B cell (primary cell): ENCODE measurements at regions not wholly inside any gene's neighbourhood (a gene's known extent, or its start where the extent isn't known, plus 50 kb on each side); places are given as distances from the start of the nearest gene placed in this dataset.

Source experiments
- ATAC-seq: fragments of 200-7000 bp; cut with Tn5 transposase; one replicate; pipeline ENCODE4 v1.10.0; 2021; ENCODE audit warnings: low read depth, mild to moderate bottlenecking, moderate number of reproducible peaks, moderate library complexity
- CTCF ChIA-PET: fragments of 350-600 bp; sonication (Branson Sonifier 250); formaldehyde crosslinking; loops from one replicate; lab custom pipeline; 2021; ENCODE audit warnings: antibody characterized with exemption, inconsistent platforms; lab: Charles Lee
- POLR2A ChIA-PET: fragments of 350-600 bp; sonication (Branson Sonifier 250); formaldehyde crosslinking; loops from one replicate; lab custom pipeline; 2021; ENCODE audit warnings: antibody characterized with exemption; lab: Charles Lee
- DNase-seq: peaks from one replicate; pipeline ENCODE4 v3.0.0; 2013
- H2AFZ ChIP-seq: 2 replicates; pipeline ENCODE4 v1.6.1; 2012; ENCODE audit warnings: mild to moderate bottlenecking, low read depth, low read length; ENCODE audit not compliant: insufficient read depth, poor library complexity, severe bottlenecking
- H3K27ac ChIP-seq, 2 donors: 1 replicate in 1 of 2; 2 replicates in 1 of 2; pipeline ENCODE4 v1.5.1; 2012 to 2013; ENCODE audit warnings: low read length in 2 of 2, mild to moderate bottlenecking in 2 of 2, moderate library complexity in 1 of 2
- H3K27me3 ChIP-seq, 4 experiments: fragments of 200-600 bp in 1 of 4; sonication (generic) in 1 of 4; replicated peaks in 1 of 4; 1 replicate in 2 of 4; 2 replicates in 2 of 4; pipeline versions ENCODE4 v1.6.1 to v1.7.0; 2013 to 2016; ENCODE audit warnings: low read length in 3 of 4, mild to moderate bottlenecking in 2 of 4, mixed read lengths in 1 of 4, moderate library complexity in 1 of 4; ENCODE audit not compliant: insufficient read depth in 4 of 4, control insufficient read depth in 3 of 4; ENCODE audit errors: control extremely low read depth in 1 of 4
- H3K36me3 ChIP-seq, 2 experiments: replicated peaks in 1 of 2; 1 replicate in 1 of 2; 2 replicates in 1 of 2; pipeline versions ENCODE4 v1.6.1 to v1.7.1; 2013; ENCODE audit warnings: low read length in 1 of 2; ENCODE audit not compliant: insufficient read depth in 2 of 2, control insufficient read depth in 1 of 2; ENCODE audit errors: control extremely low read depth in 1 of 2, extremely low read depth in 1 of 2
- H3K4me1 ChIP-seq, 2 donors: fragments of 200-600 bp in 1 of 2; sonication (generic) in 1 of 2; 1 replicate in 1 of 2; 2 replicates in 1 of 2; pipeline versions ENCODE4 v1.5.1 to v1.6.1; 2013 to 2017; ENCODE audit warnings: low read length in 2 of 2; ENCODE audit not compliant: control insufficient read depth in 2 of 2, insufficient read depth in 2 of 2
- H3K4me2 ChIP-seq: replicated peaks from 2 replicates; pipeline ENCODE3; 2012; ENCODE audit warnings: mild to moderate bottlenecking, low read depth, low read length; ENCODE audit not compliant: poor library complexity, severe bottlenecking
- H3K4me3 ChIP-seq, 5 experiments: fragments of 200-600 bp in 1 of 5; sonication (generic) in 1 of 5; 1 replicate in 3 of 5; 2 replicates in 2 of 5; pipeline versions ENCODE4 v1.5.1 to v1.7.0; 2011 to 2016; ENCODE audit warnings: low read length in 4 of 5, mild to moderate bottlenecking in 4 of 5, low read depth in 2 of 5, control low read depth in 1 of 5, moderate library complexity in 1 of 5; ENCODE audit not compliant: insufficient read depth in 1 of 5; ENCODE audit errors: control extremely low read depth in 1 of 5, extremely low read depth in 1 of 5
- H3K79me2 ChIP-seq: fragments of 200-600 bp; sonication (generic); one replicate; pipeline ENCODE4 v1.6.0; 2016; ENCODE audit warnings: low read length; ENCODE audit not compliant: control insufficient read depth, insufficient read depth
- H3K9ac ChIP-seq: fragments of 200-600 bp; sonication (generic); 2 replicates; pipeline ENCODE4 v1.6.1; 2017; ENCODE audit warnings: mild to moderate bottlenecking, low read length, moderate library complexity
- H3K9me3 ChIP-seq, 3 donors: one replicate each; pipeline versions ENCODE4 v1.6.1 to v1.7.1; 2013; ENCODE audit warnings: low read length in 2 of 3; ENCODE audit not compliant: control insufficient read depth in 2 of 3, insufficient read depth in 1 of 3; ENCODE audit errors: control extremely low read depth in 1 of 3
- H4K20me1 ChIP-seq: 2 replicates; pipeline ENCODE4 v1.6.0; 2012; ENCODE audit warnings: mild to moderate bottlenecking, low read length; ENCODE audit not compliant: insufficient read depth, control insufficient read depth, poor library complexity, severe bottlenecking
- H3K27ac Mint-ChIP-seq: one replicate; pipeline ENCODE4 v1.8.0; 2021; ENCODE audit warnings: mixed read lengths
- H3K27me3 Mint-ChIP-seq: one replicate; pipeline ENCODE4 v1.8.0; 2021; ENCODE audit warnings: mixed read lengths
- H3K4me1 Mint-ChIP-seq: one replicate; pipeline ENCODE4 v1.8.0; 2021; ENCODE audit warnings: mixed read lengths
- H3K4me3 Mint-ChIP-seq: one replicate; pipeline ENCODE4 v1.8.0; 2021; ENCODE audit warnings: mixed read lengths
- H3K9me3 Mint-ChIP-seq: one replicate; pipeline ENCODE4 v1.8.0; 2022; ENCODE audit warnings: mixed read lengths; ENCODE audit not compliant: insufficient read depth
- EZH2 ChIP-seq: IDR thresholded peaks from 2 replicates; pipeline ENCODE4 v1.6.1; 2012; ENCODE audit warnings: borderline replicate concordance, low read depth, mild to moderate bottlenecking, moderate library complexity, low read length; ENCODE audit not compliant: insufficient read depth, poor library complexity, severe bottlenecking
- WGBS: methylation state at CpG from one replicate; pipeline ENCODE4 v1.1.5; 2013; ENCODE audit warnings: missing lambda C conversion rate; ENCODE audit not compliant: insufficient coverage; 5-methylcytosine and 5-hydroxymethylcytosine counted together
- intact Hi-C: fragments of 100-400 bp; cut with micrococcal nuclease; formaldehyde crosslinking; loops from one replicate; pipeline ENCODE4 v1.10.0; 2022
- TF ChIP-seq, protein P1 (sequence below): fragments of 200-600 bp; IDR thresholded peaks from one replicate; pipeline ENCODE4 v1.8.0; 2022; ENCODE audit warnings: antibody characterized with exemption, mild to moderate bottlenecking

GRCh38 chr1:29953961-29954360 lies 717.6 kb downstream of the PTPRU start:
- peaks cover 0 to 4% (median 0%) of the 10 kb centered on the region in 4 experiments for H3K27me3 ChIP-seq
- ATAC-seq, result no peak
- intact Hi-C loops, result no loop called here
- no peak overlapping the region for H2AFZ ChIP-seq
- no peaks in the 10 kb centered on the region for H3K79me2 ChIP-seq
- no peak for DNase-seq
- Mint-ChIP-seq H3K4me1 (no peaks in the 10 kb centered on the region), H3K27me3 (peaks cover 3% of the 10 kb centered on the region), H3K9me3 (no peaks in the 10 kb centered on the region), H3K27ac (no peak overlapping the region), H3K4me3 (no peak overlapping the region)
- H4K20me1 ChIP-seq, result no peaks in the 10 kb centered on the region
- no peak for TF ChIP-seq EZH2
- TF ChIP-seq, protein P1, sequence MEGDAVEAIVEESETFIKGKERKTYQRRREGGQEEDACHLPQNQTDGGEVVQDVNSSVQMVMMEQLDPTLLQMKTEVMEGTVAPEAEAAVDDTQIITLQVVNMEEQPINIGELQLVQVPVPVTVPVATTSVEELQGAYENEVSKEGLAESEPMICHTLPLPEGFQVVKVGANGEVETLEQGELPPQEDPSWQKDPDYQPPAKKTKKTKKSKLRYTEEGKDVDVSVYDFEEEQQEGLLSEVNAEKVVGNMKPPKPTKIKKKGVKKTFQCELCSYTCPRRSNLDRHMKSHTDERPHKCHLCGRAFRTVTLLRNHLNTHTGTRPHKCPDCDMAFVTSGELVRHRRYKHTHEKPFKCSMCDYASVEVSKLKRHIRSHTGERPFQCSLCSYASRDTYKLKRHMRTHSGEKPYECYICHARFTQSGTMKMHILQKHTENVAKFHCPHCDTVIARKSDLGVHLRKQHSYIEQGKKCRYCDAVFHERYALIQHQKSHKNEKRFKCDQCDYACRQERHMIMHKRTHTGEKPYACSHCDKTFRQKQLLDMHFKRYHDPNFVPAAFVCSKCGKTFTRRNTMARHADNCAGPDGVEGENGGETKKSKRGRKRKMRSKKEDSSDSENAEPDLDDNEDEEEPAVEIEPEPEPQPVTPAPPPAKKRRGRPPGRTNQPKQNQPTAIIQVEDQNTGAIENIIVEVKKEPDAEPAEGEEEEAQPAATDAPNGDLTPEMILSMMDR, result no peak
- no peak overlapping the region for H3K27ac ChIP-seq
- H3K4me2 ChIP-seq, result no peak overlapping the region
- no peaks in the 10 kb centered on the region for H3K36me3 ChIP-seq
- H3K4me1 ChIP-seq, result no peaks in the 10 kb centered on the region
- H3K9me3 ChIP-seq, result no peaks in the 10 kb centered on the region
- H3K4me3 ChIP-seq, result no peak overlapping the region
- H3K9ac ChIP-seq, result no peak overlapping the region
- ChIA-PET CTCF (no interaction called here), POLR2A (no interaction called here)
- 46% methylated on average over 5 of the region's 7 CpGs for WGBS

DNA sequence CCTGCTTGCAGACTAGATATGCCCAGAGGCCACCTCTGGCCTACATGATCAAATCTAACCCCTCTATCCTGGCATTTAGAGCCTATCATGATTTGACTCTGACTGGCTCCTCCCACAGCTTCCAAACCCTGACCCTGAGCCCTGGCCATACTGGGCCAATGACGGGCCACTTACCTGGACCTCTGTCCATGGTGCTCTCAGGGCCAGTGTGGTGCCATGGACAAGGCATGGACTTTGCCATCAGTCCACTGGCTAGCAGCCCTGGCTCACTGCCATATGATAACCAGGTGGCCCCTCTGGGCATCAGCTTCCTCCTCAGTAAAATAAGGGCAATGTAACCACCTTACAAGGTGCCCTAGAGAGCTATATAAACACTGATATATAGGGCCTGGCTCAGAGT lies 713.4 kb downstream of the PTPRU start:
- WGBS, result 89% methylated on average over 1 of the region's 1 CpG
- TF ChIP-seq, protein P1, result no peak
- TF ChIP-seq EZH2, result no peak
- POLR2A ChIA-PET, result no interaction called here

More for the DNA sequence above, 713.4 kb downstream of the PTPRU start:
- Histone ChIP-seq H2AFZ (no peak overlapping the region), H3K4me3 (no peak overlapping the region), H4K20me1 (no peaks in the 10 kb centered on the region), H3K4me2 (no peak overlapping the region), H3K79me2 (no peaks in the 10 kb centered on the region), H3K9me3 (no peaks in the 10 kb centered on the region), H3K9ac (no peak overlapping the region), H3K27ac (no peak overlapping the region), H3K27me3 (peaks cover 0 to 4% (median 0%) of the 10 kb centered on the region in 4 experiments), H3K36me3 (no peaks in the 10 kb centered on the region), H3K4me1 (no peaks in the 10 kb centered on the region)
- Mint-ChIP-seq H3K9me3 (no peaks in the 10 kb centered on the region), H3K27me3 (peaks cover 7% of the 10 kb centered on the region), H3K4me1 (no peaks in the 10 kb centered on the region), H3K27ac (no peak overlapping the region), H3K4me3 (no peak overlapping the region)
- DNase-seq (no peak), ATAC-seq (no peak)
- CTCF ChIA-PET, result no interaction called here
- intact Hi-C loops, result no loop called here
